ENCODE measurements at regions not wholly inside any gene's neighbourhood (a gene's known extent, or its start where the extent isn't known, plus 50 kb on each side); places are given as distances from the start of the nearest gene placed in this dataset.

- TF ChIP-seq GATA2 (IDR thresholded peaks at IDR 0.05; ENCODE audit: low read depth, low read length), result no peak
- no peak for TF ChIP-seq GATA3 (IDR thresholded peaks at IDR 0.05; ENCODE audit: low read depth, low read length)
These were observed 299.1 kb upstream of the IGFBP3 start for GRCh38 chr7:46220066-46220630.

Data from SH-SY5Y (cell line).